K562 (cell line): ENCODE measurements at regions not wholly inside any gene's neighbourhood (a gene's known extent, or its start where the extent isn't known, plus 50 kb on each side); places are given as distances from the start of the nearest gene placed in this dataset.
"Not testable (repeated sequence)": the region's sequence is repeated elsewhere in the genome, so short reads cannot be mapped to it uniquely, and the experiment has no call there.

Experiments
- ATAC-seq: fragments of 200-7000 bp; cut with Tn5 transposase; 3 replicates; pipeline ENCODE4 v1.9.1; 2020; ENCODE audit warnings: moderate library complexity
- BruUV-seq: library from RNA; stranded (reverse); fragments of 400-500 nt; replicated peaks from 2 replicates; lab custom pipeline; 2021; lab: Mats Ljungman, UMichigan
- CTCF ChIA-PET: fragments of 300-600 bp; formaldehyde crosslinking; extraction: SDS; loops from one replicate; lab custom pipeline; 2021; ENCODE audit warnings: low intra/inter-chr PET ratio; lab: Yijun Ruan, JAX
- POLR2A ChIA-PET: fragments of 300-600, 350-650 bp; sonication (Branson Sonifier 250); formaldehyde crosslinking; extraction: SDS; loops from one replicate; lab custom pipeline; 2021; ENCODE audit warnings: antibody characterized with exemption, inconsistent platforms; lab: Yijun Ruan, JAX
- DNase-seq, 4 experiments: peaks; one replicate each; pipeline versions ENCODE4 v3.0.0 to v3.0.0-alpha.2; 2011 to 2018; ENCODE audit warnings: low spot score in 3 of 4, mixed read lengths in 3 of 4; ENCODE audit errors: extremely low read depth in 1 of 4
- FAIRE-seq: peaks from 2 replicates; lab custom pipeline; 2011; peaks lifted over from hg19 to GRCh38; lab: Jason Lieb, UNC
- H2AFZ ChIP-seq: 2 replicates; pipeline ENCODE4 v1.6.0; 2011; ENCODE audit warnings: low read depth, low read length, control low read depth, inconsistent platforms
- H3K27ac ChIP-seq: fragments of 200-600 bp; 3 replicates; pipeline ENCODE4 v1.8.0; 2011; ENCODE audit warnings: low read depth, mild to moderate bottlenecking, control low read depth, inconsistent platforms, low read length, moderate library complexity, mixed read lengths; ENCODE audit errors: extremely low read depth
- H3K27me3 ChIP-seq, 2 experiments: fragments of 300-600 bp in 1 of 2; 2 replicates in 1 of 2; 3 replicates in 1 of 2; pipeline versions ENCODE4 v1.6.0 to v1.8.0; 2011; ENCODE audit warnings: inconsistent platforms in 2 of 2, low read length in 2 of 2, mild to moderate bottlenecking in 1 of 2, mixed read lengths in 1 of 2, moderate library complexity in 1 of 2; ENCODE audit not compliant: control insufficient read depth in 2 of 2, insufficient read depth in 2 of 2
- H3K36me3 ChIP-seq: fragments of 300-600 bp; 3 replicates; pipeline ENCODE4 v1.8.0; 2011; ENCODE audit warnings: mild to moderate bottlenecking, low read length, inconsistent platforms; ENCODE audit not compliant: control insufficient read depth, insufficient read depth
- H3K4me1 ChIP-seq, 2 experiments: fragments of 200-600 bp in 1 of 2; replicated peaks in 1 of 2; 2 replicates in 1 of 2; 3 replicates in 1 of 2; pipeline versions ENCODE4 v1.5.1 to v1.8.0; 2011; ENCODE audit warnings: inconsistent platforms in 2 of 2, low read length in 2 of 2, mild to moderate bottlenecking in 1 of 2, mixed read lengths in 1 of 2, moderate library complexity in 1 of 2; ENCODE audit not compliant: control insufficient read depth in 2 of 2, insufficient read depth in 2 of 2
- H3K4me2 ChIP-seq: 2 replicates; pipeline ENCODE4 v1.6.1; 2011; ENCODE audit warnings: low read length, control low read depth, inconsistent platforms, mixed read lengths; ENCODE audit not compliant: insufficient read depth
- H3K4me3 ChIP-seq: fragments of 200-600 bp; sonication (generic), shearing (Covaris generic); 2 replicates; pipeline ENCODE4 v1.5.1; 2016; ENCODE audit warnings: control low read depth, inconsistent platforms
- H3K79me2 ChIP-seq: fragments of 200-600 bp; 3 replicates; pipeline ENCODE4 v1.8.0; 2011; ENCODE audit warnings: low read length, inconsistent platforms; ENCODE audit not compliant: control insufficient read depth, insufficient read depth
- H3K9ac ChIP-seq, 2 experiments: 2 replicates each; pipeline versions ENCODE4 v1.6.0 to v1.6.1; 2011; ENCODE audit warnings: low read depth in 2 of 2, low read length in 2 of 2, control low read depth in 1 of 2, inconsistent platforms in 1 of 2, mild to moderate bottlenecking in 1 of 2, mixed read lengths in 1 of 2; ENCODE audit not compliant: insufficient read depth in 1 of 2
- H3K9me1 ChIP-seq: one replicate; pipeline ENCODE4 v1.6.0; 2011; ENCODE audit warnings: inconsistent platforms, mild to moderate bottlenecking, low read length, moderate library complexity; ENCODE audit not compliant: control insufficient read depth, insufficient read depth
- H3K9me3 ChIP-seq: replicated peaks from 2 replicates; pipeline ENCODE4 v1.5.1; 2011; ENCODE audit warnings: low read depth, low read length, inconsistent platforms; ENCODE audit not compliant: control insufficient read depth, insufficient read depth
- H4K20me1 ChIP-seq: replicated peaks from 2 replicates; pipeline ENCODE4 v1.6.1; 2011; ENCODE audit warnings: low read length, inconsistent platforms, mixed read lengths; ENCODE audit not compliant: control insufficient read depth, insufficient read depth
- ARNT ChIP-seq, 2 experiments: fragments of 450-650 bp; IDR thresholded peaks; 2 replicates each; pipeline ENCODE4 v1.6.1; 2016; ENCODE audit warnings: mild to moderate bottlenecking in 1 of 2
- MCM3 ChIP-seq: fragments of 450-650 bp; IDR thresholded peaks from 2 replicates; pipeline ENCODE4 v1.6.1; 2016
- WGBS: fragments of 100-300 bp; shearing (Covaris generic); methylation state at CpG from one replicate; pipeline ENCODE4 v1.1.6; 2016; ENCODE audit warnings: low coverage, mixed read lengths; ENCODE audit not compliant: insufficient coverage; ENCODE audit errors: missing lambda C conversion rate; 5-methylcytosine and 5-hydroxymethylcytosine counted together
- in situ Hi-C: fragments of 300-500 bp; cut with MboI; formaldehyde crosslinking; loops from 4 replicates; pipeline ENCODE4 v1.15.0; 2018; ENCODE audit warnings: inconsistent platforms, mixed read lengths
- intact Hi-C: fragments of 100-400 bp; cut with micrococcal nuclease; formaldehyde crosslinking; loops from 2 replicates; pipeline ENCODE4 v1.14.2; 2022

GRCh38 chr6:56827908-56828649 is 126.8 kb upstream of the BEND6 start:
- no peaks in the 10 kb centered on the region for H4K20me1 ChIP-seq
- no peaks in the 10 kb centered on the region for H3K79me2 ChIP-seq
- intact Hi-C loops (no loop called here), in situ Hi-C loops (no loop called here)
- no peak overlapping the region for H3K4me3 ChIP-seq
- no peaks in the 10 kb centered on the region for H3K9me1 ChIP-seq
- H3K4me1 ChIP-seq: no peaks in the 10 kb centered on the region
- H3K27ac ChIP-seq: no peak overlapping the region
- no peak for FAIRE-seq
- no peak for TF ChIP-seq MCM3
- TF ChIP-seq ARNT (IDR thresholded peaks at IDR 0.05): no peak
- H2AFZ ChIP-seq: no peak overlapping the region
- WGBS: 9% methylated on average over 2 of the region's 2 CpGs
- no peak overlapping the region for H3K4me2 ChIP-seq
- no peaks in the 10 kb centered on the region for H3K36me3 ChIP-seq
- CTCF ChIA-PET: no interaction called here
- no peak overlapping the region for H3K9ac ChIP-seq
- BruUV-seq: no TSS peak
- no peak for DNase-seq
- no peaks in the 10 kb centered on the region for H3K27me3 ChIP-seq
- POLR2A ChIA-PET: no interaction called here
- ATAC-seq: no peak
- H3K9me3 ChIP-seq: no peaks in the 10 kb centered on the region

GRCh38 chr6:56824431-56824830 is 130.5 kb upstream of the BEND6 start:
- 22% methylated on average over 8 of the region's 26 CpGs for WGBS
- H3K9me1 ChIP-seq, intact Hi-C loops, H3K36me3 ChIP-seq, POLR2A ChIA-PET, BruUV-seq, in situ Hi-C loops, H2AFZ ChIP-seq, H3K9ac ChIP-seq, CTCF ChIA-PET, H3K4me2 ChIP-seq, H4K20me1 ChIP-seq, H3K79me2 ChIP-seq, H3K4me1 ChIP-seq, DNase-seq, H3K4me3 ChIP-seq, H3K27me3 ChIP-seq, FAIRE-seq, H3K27ac ChIP-seq, ATAC-seq, H3K9me3 ChIP-seq: not testable (repeated sequence)
